TTC549 (cell line): ENCODE measurements at regions not wholly inside any gene's neighbourhood (a gene's known extent, or its start where the extent isn't known, plus 50 kb on each side); places are given as distances from the start of the nearest gene placed in this dataset.

Experiments used
- FAIRE-seq: peaks from 2 replicates; lab custom pipeline; 2012; peaks lifted over from hg19 to GRCh38; lab: Jason Lieb, UNC

- FAIRE-seq: no peak
Measured at GRCh38 chr10:78832281-78832680, 236.5 kb upstream of the ZMIZ1 start.

- no peak for FAIRE-seq
Measured at GRCh38 chr10:78838141-78838657, 230.6 kb upstream of the ZMIZ1 start.

- no peak for FAIRE-seq
Measured at GRCh38 chr10:78843495-78843894, 225.3 kb upstream of the ZMIZ1 start.

GRCh38 chr10:78844960-78845607 is 223.7 kb upstream of the ZMIZ1 start:
- FAIRE-seq: no peak

GRCh38 chr10:78846071-78846470 is 222.7 kb upstream of the ZMIZ1 start:
- FAIRE-seq: no peak

- FAIRE-seq: no peak
Measured at GRCh38 chr10:78846760-78847159, 222.0 kb upstream of the ZMIZ1 start.

- no peak for FAIRE-seq
Measured at GRCh38 chr10:78847485-78847884, 221.3 kb upstream of the ZMIZ1 start.

- no peak for FAIRE-seq
Measured at GRCh38 chr10:78849115-78849514, 219.7 kb upstream of the ZMIZ1 start.

GRCh38 chr10:78849731-78850130 is 219.0 kb upstream of the ZMIZ1 start:
- FAIRE-seq: no peak

- FAIRE-seq: no peak
Measured at GRCh38 chr10:78850644-78851435, 217.9 kb upstream of the ZMIZ1 start.

GRCh38 chr10:78851647-78852046 is 217.1 kb upstream of the ZMIZ1 start:
- FAIRE-seq: no peak

- no peak for FAIRE-seq
Measured at GRCh38 chr10:78852466-78853240, 216.1 kb upstream of the ZMIZ1 start.

- no peak for FAIRE-seq
Measured at GRCh38 chr10:78853864-78854263, 214.9 kb upstream of the ZMIZ1 start.

- no peak for FAIRE-seq
Measured at GRCh38 chr10:78856421-78856820, 212.3 kb upstream of the ZMIZ1 start.

- FAIRE-seq: no peak
Measured at GRCh38 chr10:78857193-78857592, 211.6 kb upstream of the ZMIZ1 start.

GRCh38 chr10:78859266-78859665 is 209.5 kb upstream of the ZMIZ1 start:
- no peak for FAIRE-seq

- FAIRE-seq: no peak
Measured at GRCh38 chr10:78859769-78860168, 209.0 kb upstream of the ZMIZ1 start.

GRCh38 chr10:78860260-78860914 is 208.4 kb upstream of the ZMIZ1 start:
- FAIRE-seq: no peak

GRCh38 chr10:78861529-78862327 is 207.0 kb upstream of the ZMIZ1 start:
- FAIRE-seq: no peak

- FAIRE-seq: no peak
Measured at GRCh38 chr10:78862328-78862640, 206.5 kb upstream of the ZMIZ1 start.

GRCh38 chr10:78863140-78863905 is 205.4 kb upstream of the ZMIZ1 start:
- no peak for FAIRE-seq
